DND-41 (cell line): ENCODE measurements at regions not wholly inside any gene's neighbourhood (a gene's known extent, or its start where the extent isn't known, plus 50 kb on each side); places are given as distances from the start of the nearest gene placed in this dataset.

Experiments used
- ATAC-seq: fragments of 200-7000 bp; cut with Tn5 transposase; 3 replicates; pipeline ENCODE4 v1.9.1; 2021; ENCODE audit warnings: low read depth; ENCODE audit not compliant: insufficient read depth
- DNase-seq: peaks from one replicate; pipeline ENCODE4 v3.0.0-alpha.2; 2020
- H2AFZ ChIP-seq: 2 replicates; pipeline ENCODE4 v1.6.0; 2012; ENCODE audit warnings: low read depth, low read length
- H3K27ac ChIP-seq: 2 replicates; pipeline ENCODE4 v1.5.1; 2012; ENCODE audit warnings: low read length, inconsistent platforms
- H3K27me3 ChIP-seq: fragments of 200-600 bp; sonication (generic); 2 replicates; pipeline ENCODE4 v1.6.0; 2012; ENCODE audit warnings: low read length, mild to moderate bottlenecking, inconsistent platforms; ENCODE audit not compliant: insufficient read depth, poor library complexity
- H3K36me3 ChIP-seq: 2 replicates; pipeline ENCODE4 v1.5.1; 2012; ENCODE audit warnings: low read length, inconsistent platforms; ENCODE audit not compliant: insufficient read depth
- H3K4me1 ChIP-seq: 2 replicates; pipeline ENCODE4 v1.5.1; 2012; ENCODE audit warnings: mild to moderate bottlenecking, low read length; ENCODE audit not compliant: insufficient read depth
- H3K4me2 ChIP-seq: 2 replicates; pipeline ENCODE4 v1.6.0; 2012; ENCODE audit warnings: mild to moderate bottlenecking, moderate library complexity, low read length, inconsistent platforms; ENCODE audit not compliant: insufficient read depth
- H3K4me3 ChIP-seq, 2 experiments: fragments of 200-600 bp in 1 of 2; shearing (Covaris generic) in 1 of 2; 2 replicates each; pipeline ENCODE4 v1.5.1; 2012 to 2016; ENCODE audit warnings: inconsistent platforms in 2 of 2, low read length in 2 of 2, mild to moderate bottlenecking in 2 of 2, low read depth in 1 of 2, moderate library complexity in 1 of 2
- H3K79me2 ChIP-seq: 2 replicates; pipeline ENCODE4 v1.6.0; 2012; ENCODE audit warnings: low read length, inconsistent platforms; ENCODE audit not compliant: insufficient read depth
- H3K9ac ChIP-seq: 2 replicates; pipeline ENCODE4 v1.6.0; 2012; ENCODE audit warnings: low read depth, mild to moderate bottlenecking, inconsistent platforms, low read length, moderate library complexity
- H3K9me3 ChIP-seq: 2 replicates; pipeline ENCODE4 v1.5.1; 2012; ENCODE audit warnings: low read length, moderate library complexity, mild to moderate bottlenecking, inconsistent platforms; ENCODE audit not compliant: insufficient read depth, severe bottlenecking
- H4K20me1 ChIP-seq: 2 replicates; pipeline ENCODE4 v1.6.0; 2012; ENCODE audit warnings: low read length; ENCODE audit not compliant: insufficient read depth
- CTCF ChIP-seq: IDR thresholded peaks from 2 replicates; pipeline ENCODE4 v1.5.1; 2012; ENCODE audit warnings: borderline replicate concordance, low read length, moderate library complexity, mild to moderate bottlenecking; ENCODE audit not compliant: poor library complexity, severe bottlenecking; ENCODE audit errors: extremely low read depth
- EZH2 ChIP-seq: IDR thresholded peaks from 3 replicates; pipeline ENCODE4 v1.6.1; 2012; ENCODE audit warnings: borderline replicate concordance, low read depth, mild to moderate bottlenecking, moderate library complexity, low read length, inconsistent platforms; ENCODE audit not compliant: severe bottlenecking

GRCh38 chr2:48138898-48139297 lies 175.6 kb upstream of the FOXN2 start:
- DNase-seq (no peak), ATAC-seq (no peak)
- Histone ChIP-seq H2AFZ (no peak overlapping the region), H3K36me3 (no peaks in the 10 kb centered on the region), H3K27me3 (no peaks in the 10 kb centered on the region), H3K4me1 (no peaks in the 10 kb centered on the region), H4K20me1 (no peaks in the 10 kb centered on the region), H3K4me3 (no peak overlapping the region), H3K9ac (no peak overlapping the region), H3K4me2 (no peak overlapping the region), H3K27ac (no peak overlapping the region), H3K9me3 (no peaks in the 10 kb centered on the region), H3K79me2 (no peaks in the 10 kb centered on the region)
- TF ChIP-seq CTCF (no peak), EZH2 (no peak)

DNA sequence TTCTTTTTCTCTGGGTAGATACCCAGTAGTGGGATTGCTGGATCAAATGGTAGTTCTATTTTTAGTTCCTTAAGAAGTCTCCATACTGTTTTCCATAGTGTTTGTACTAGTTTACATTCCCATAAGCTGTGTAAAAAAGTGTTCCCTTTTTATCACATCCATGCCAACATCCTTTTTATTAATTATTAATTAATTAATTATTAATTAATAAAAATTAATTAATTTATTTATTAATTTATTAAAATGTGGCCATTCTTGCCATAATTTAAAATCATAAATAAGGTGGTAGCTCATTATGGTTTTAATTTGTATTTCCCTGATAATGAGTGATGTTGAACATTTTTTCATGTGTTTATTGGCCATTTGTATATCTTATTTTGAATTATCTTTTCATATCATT lies 173.9 kb upstream of the FOXN2 start:
- no peaks in the 10 kb centered on the region for H3K79me2 ChIP-seq
- no peak overlapping the region for H3K4me3 ChIP-seq
- H3K9me3 ChIP-seq: no peaks in the 10 kb centered on the region
- H3K36me3 ChIP-seq: no peaks in the 10 kb centered on the region
- H4K20me1 ChIP-seq: no peaks in the 10 kb centered on the region
- ATAC-seq (no peak), DNase-seq (no peak)
- no peak overlapping the region for H3K9ac ChIP-seq
- no peak overlapping the region for H3K27ac ChIP-seq
- no peaks in the 10 kb centered on the region for H3K27me3 ChIP-seq
- H3K4me1 ChIP-seq: peaks cover 14% of the 10 kb centered on the region
- no peak overlapping the region for H2AFZ ChIP-seq
- TF ChIP-seq EZH2 (no peak), CTCF (no peak)
- no peak overlapping the region for H3K4me2 ChIP-seq

- Histone ChIP-seq H3K9me3 (no peaks in the 10 kb centered on the region), H2AFZ (peak overlapping the region; percentile 66), H3K27me3 (no peaks in the 10 kb centered on the region), H3K4me1 (peaks cover 32% of the 10 kb centered on the region), H3K4me2 (no peak overlapping the region; the same call in 1 of the 2 replicates), H3K36me3 (no peaks in the 10 kb centered on the region), H3K79me2 (no peaks in the 10 kb centered on the region), H3K9ac (no peak overlapping the region), H3K27ac (peak overlapping the region; percentile 69), H4K20me1 (no peaks in the 10 kb centered on the region), H3K4me3 (no peak overlapping the region)
- peak; percentile 73 for ATAC-seq
- no peak for TF ChIP-seq CTCF
- no peak for TF ChIP-seq EZH2
- DNase-seq: peak; percentile 74
These were observed 169.7 kb upstream of the FOXN2 start for GRCh38 chr2:48144777-48145176.

DNA sequence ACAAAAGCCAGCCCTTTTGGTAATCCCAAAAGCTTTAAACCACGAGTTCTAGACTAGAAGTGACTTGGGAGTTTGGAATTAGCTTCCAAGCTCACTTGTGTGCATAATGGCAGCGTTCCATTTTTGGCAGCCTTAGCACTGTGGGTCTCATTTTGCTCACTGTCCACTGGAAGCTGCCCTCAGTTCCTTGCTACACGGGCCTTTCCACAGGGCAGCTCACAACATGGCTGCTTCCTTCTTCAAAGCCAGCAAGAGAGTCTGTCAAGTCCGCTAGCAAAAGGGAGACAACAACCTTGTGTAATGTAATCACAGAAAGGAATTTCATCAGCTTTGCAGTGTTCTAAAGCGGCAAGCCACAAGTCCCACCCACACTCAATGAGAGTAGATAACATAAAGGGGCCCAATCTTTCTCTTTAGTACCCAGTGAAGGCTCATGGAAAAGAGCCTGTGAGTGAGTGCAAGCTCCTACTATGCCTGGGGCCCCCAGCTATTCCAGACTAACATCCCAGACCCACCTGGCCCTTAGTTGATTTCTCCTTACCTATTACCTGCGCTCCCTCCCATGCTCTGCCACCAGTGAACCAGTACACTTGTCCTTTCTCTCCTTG lies 168.5 kb upstream of the FOXN2 start:
- DNase-seq: peak; percentile 71
- H3K79me2 ChIP-seq: no peaks in the 10 kb centered on the region
- no peak for TF ChIP-seq CTCF
- TF ChIP-seq EZH2: no peak
- ATAC-seq: peak; percentile 84
- H3K4me1 ChIP-seq: peaks cover 32% of the 10 kb centered on the region
- peak overlapping the region; percentile 73 for H3K27ac ChIP-seq
- H3K4me3 ChIP-seq: peak overlapping the region in 1 of 2 experiments; percentile 19; a peak in 1 of 4 replicates
- H3K9me3 ChIP-seq: no peaks in the 10 kb centered on the region
- no peaks in the 10 kb centered on the region for H3K27me3 ChIP-seq
- H3K36me3 ChIP-seq: no peaks in the 10 kb centered on the region
- 0 out of 2 replicates have a peak overlapping the region, but pooled peaks have one; percentile 28 for H3K4me2 ChIP-seq
- peak overlapping the region; percentile 15 for H3K9ac ChIP-seq
- peak overlapping the region; percentile 69 for H2AFZ ChIP-seq
- no peaks in the 10 kb centered on the region for H4K20me1 ChIP-seq
